ENCODE measurements at regions not wholly inside any gene's neighbourhood (a gene's known extent, or its start where the extent isn't known, plus 50 kb on each side); places are given as distances from the start of the nearest gene placed in this dataset.

- no peaks in the 10 kb centered on the region for H3K27me3 ChIP-seq (ENCODE audit: low read length)
Measured at GRCh38 chr1:4483021-4483625, 171.3 kb upstream of the AJAP1 start.

GRCh38 chr1:4485398-4485797, 169.0 kb upstream of the AJAP1 start:
- H3K79me2 ChIP-seq (ENCODE audit: insufficient read depth, low read length), result no peaks in the 10 kb centered on the region
- H4K20me1 ChIP-seq (ENCODE audit: low read depth, low read length), result no peaks in the 10 kb centered on the region
- no peak overlapping the region for H3K27ac ChIP-seq (ENCODE audit: low read depth, low read length)
- no peaks in the 10 kb centered on the region for H3K9me3 ChIP-seq (ENCODE audit: insufficient read depth, low read length)
- no peaks in the 10 kb centered on the region for H3F3A ChIP-seq (ENCODE audit: insufficient read depth)
- no peak for TF ChIP-seq CTCF (IDR thresholded peaks at IDR 0.05; ENCODE audit: insufficient read depth, low read length, poor library complexity, severe bottlenecking)
- TF ChIP-seq EZH2phosphoT487 (conservative IDR thresholded peaks at IDR 0.05; ENCODE audit: low read length), result no peak
- no peak overlapping the region for H3K4me2 ChIP-seq (ENCODE audit: low read depth, low read length, poor library complexity, severe bottlenecking)
- H3K9me2 ChIP-seq (replicated peaks; ENCODE audit: insufficient read depth, low read length), result no peaks in the 10 kb centered on the region
- no peaks in the 10 kb centered on the region for H3K36me3 ChIP-seq (ENCODE audit: low read length)
- no peak overlapping the region for H3K4me3 ChIP-seq (ENCODE audit: insufficient read depth, low read length, poor library complexity, severe bottlenecking)
- H3K27me3 ChIP-seq (ENCODE audit: low read length), result no peaks in the 10 kb centered on the region
- H3K9ac ChIP-seq (ENCODE audit: low read length), result no peak overlapping the region
- no peak overlapping the region for H2AFZ ChIP-seq (ENCODE audit: low read depth, low read length, severe bottlenecking)

More at GRCh38 chr1:4483021-4483625, 171.3 kb upstream of the AJAP1 start:
- Histone ChIP-seq H3K9me3 (ENCODE audit: insufficient read depth, low read length) (no peaks in the 10 kb centered on the region), H3K27ac (ENCODE audit: low read depth, low read length) (no peak overlapping the region), H3K9me2 (replicated peaks; ENCODE audit: insufficient read depth, low read length) (no peaks in the 10 kb centered on the region), H2AFZ (ENCODE audit: low read depth, low read length, severe bottlenecking) (no peak overlapping the region), H3K4me2 (ENCODE audit: low read depth, low read length, poor library complexity, severe bottlenecking) (no peak overlapping the region), H3K79me2 (ENCODE audit: insufficient read depth, low read length) (no peaks in the 10 kb centered on the region), H3K9ac (ENCODE audit: low read length) (no peak overlapping the region), H3F3A (ENCODE audit: insufficient read depth) (no peaks in the 10 kb centered on the region), H4K20me1 (ENCODE audit: low read depth, low read length) (no peaks in the 10 kb centered on the region), H3K36me3 (ENCODE audit: low read length) (no peaks in the 10 kb centered on the region), H3K4me3 (ENCODE audit: insufficient read depth, low read length, poor library complexity, severe bottlenecking) (no peak overlapping the region)
- TF ChIP-seq EZH2phosphoT487 (conservative IDR thresholded peaks at IDR 0.05; ENCODE audit: low read length), result no peak
- no peak for TF ChIP-seq CTCF (IDR thresholded peaks at IDR 0.05; ENCODE audit: insufficient read depth, low read length, poor library complexity, severe bottlenecking)

- Histone ChIP-seq H2AFZ (ENCODE audit: low read depth, low read length, severe bottlenecking) (no peak overlapping the region), H3K9me2 (replicated peaks; ENCODE audit: insufficient read depth, low read length) (no peaks in the 10 kb centered on the region), H3K4me2 (ENCODE audit: low read depth, low read length, poor library complexity, severe bottlenecking) (no peak overlapping the region), H3K9ac (ENCODE audit: low read length) (no peak overlapping the region), H3K79me2 (ENCODE audit: insufficient read depth, low read length) (no peaks in the 10 kb centered on the region), H3K9me3 (ENCODE audit: insufficient read depth, low read length) (no peaks in the 10 kb centered on the region), H3K27ac (ENCODE audit: low read depth, low read length) (no peak overlapping the region), H3K36me3 (ENCODE audit: low read length) (no peaks in the 10 kb centered on the region), H4K20me1 (ENCODE audit: low read depth, low read length) (no peaks in the 10 kb centered on the region), H3F3A (ENCODE audit: insufficient read depth) (no peaks in the 10 kb centered on the region), H3K4me3 (ENCODE audit: insufficient read depth, low read length, poor library complexity, severe bottlenecking) (no peak overlapping the region), H3K27me3 (ENCODE audit: low read length) (no peaks in the 10 kb centered on the region)
- TF ChIP-seq CTCF (IDR thresholded peaks at IDR 0.05; ENCODE audit: insufficient read depth, low read length, poor library complexity, severe bottlenecking), result no peak
- TF ChIP-seq EZH2phosphoT487 (conservative IDR thresholded peaks at IDR 0.05; ENCODE audit: low read length), result no peak
Measured at GRCh38 chr1:4485878-4486277, 168.5 kb upstream of the AJAP1 start.
